WTC11 (cell line): ENCODE measurements at regions not wholly inside any gene's neighbourhood (a gene's known extent, or its start where the extent isn't known, plus 50 kb on each side); places are given as distances from the start of the nearest gene placed in this dataset.

Source experiments
- ATAC-seq: fragments of 200-7000 bp; cut with Tn5 transposase; 2 replicates; pipeline ENCODE4 v1.10.0; 2021; ENCODE audit warnings: mild to moderate bottlenecking, moderate library complexity
- CTCF ChIA-PET: fragments of 300-600 bp; sonication (Branson Sonifier 250); formaldehyde crosslinking; loops from one replicate; lab custom pipeline; 2021; ENCODE audit warnings: antibody characterized with exemption; lab: Charles Lee
- POLR2A ChIA-PET: fragments of 350-600 bp; sonication (Branson Sonifier 250); formaldehyde crosslinking; loops from one replicate; lab custom pipeline; 2021; ENCODE audit warnings: antibody characterized with exemption; lab: Charles Lee
- DNase-seq: peaks from one replicate; pipeline ENCODE4 v3.0.0; 2021; ENCODE audit warnings: low spot score
- H3K27ac Mint-ChIP-seq: 2 replicates; pipeline ENCODE4 v1.8.0; 2021; ENCODE audit warnings: mixed read lengths
- H3K27me3 Mint-ChIP-seq: 2 replicates; pipeline ENCODE4 v1.8.0; 2021; ENCODE audit warnings: low read depth, mild to moderate bottlenecking, moderate library complexity, mixed read lengths
- H3K36me3 Mint-ChIP-seq: 2 replicates; pipeline ENCODE4 v1.8.0; 2021; ENCODE audit warnings: mixed read lengths
- H3K4me1 Mint-ChIP-seq: 2 replicates; pipeline ENCODE4 v1.8.0; 2022; ENCODE audit warnings: mixed read lengths
- H3K4me3 Mint-ChIP-seq: 2 replicates; pipeline ENCODE4 v1.8.0; 2021; ENCODE audit warnings: mild to moderate bottlenecking, moderate library complexity, mixed read lengths
- H3K9me3 Mint-ChIP-seq: 2 replicates; pipeline ENCODE4 v1.8.0; 2021; ENCODE audit warnings: mixed read lengths
- ARID4B ChIP-seq: sonication (generic); formaldehyde crosslinking; IDR thresholded peaks from 2 replicates; pipeline ENCODE4 v1.8.0; 2023; ENCODE audit warnings: missing genetic modification reagents, mild to moderate bottlenecking, borderline replicate concordance
- FOXP4 ChIP-seq: sonication (generic); formaldehyde crosslinking; IDR thresholded peaks from 2 replicates; pipeline ENCODE4 v1.8.0; 2022; ENCODE audit warnings: mild to moderate bottlenecking, missing genetic modification reagents
- GTF2I ChIP-seq: fragments of 250-450 bp; sonication (Bioruptor Pico); conservative IDR thresholded peaks from 2 replicates; pipeline ENCODE4 v1.4.0; 2021; ENCODE audit warnings: mild to moderate bottlenecking
- JAZF1 ChIP-seq: fragments of 250-450 bp; sonication (Bioruptor Pico); IDR thresholded peaks from 2 replicates; pipeline ENCODE4 v1.9.0; 2021; ENCODE audit warnings: moderate library complexity, mild to moderate bottlenecking, inconsistent platforms
- MAX ChIP-seq: sonication (generic); formaldehyde crosslinking; IDR thresholded peaks from 2 replicates; pipeline ENCODE4 v1.8.0; 2022; ENCODE audit warnings: mild to moderate bottlenecking, missing genetic modification reagents
- NFATC4 ChIP-seq: fragments of 250-450 bp; sonication (Bioruptor Pico); IDR thresholded peaks from 2 replicates; pipeline ENCODE4 v1.9.0; 2021; ENCODE audit warnings: mild to moderate bottlenecking
- NR1H2 ChIP-seq: sonication (generic); formaldehyde crosslinking; IDR thresholded peaks from 2 replicates; pipeline ENCODE4 v1.9.0; 2021; ENCODE audit warnings: mild to moderate bottlenecking, moderate library complexity, missing genetic modification reagents
- NR3C1 ChIP-seq: sonication (generic); formaldehyde crosslinking; conservative IDR thresholded peaks from 2 replicates; pipeline ENCODE4 v1.8.1; 2023; ENCODE audit warnings: low read depth, mild to moderate bottlenecking, missing genetic modification reagents
- SMAD4 ChIP-seq: sonication (generic); formaldehyde crosslinking; IDR thresholded peaks from 2 replicates; pipeline ENCODE4 v1.8.0; 2022; ENCODE audit warnings: mild to moderate bottlenecking, missing genetic modification reagents
- TCF7 ChIP-seq: sonication (generic); formaldehyde crosslinking; IDR thresholded peaks from 2 replicates; pipeline ENCODE4 v1.8.0; 2022; ENCODE audit warnings: mild to moderate bottlenecking, low read depth, missing genetic modification reagents, moderate library complexity
- TEAD4 ChIP-seq: sonication (generic); formaldehyde crosslinking; IDR thresholded peaks from 2 replicates; pipeline ENCODE4 v1.8.0; 2022; ENCODE audit warnings: mild to moderate bottlenecking, missing genetic modification reagents
- USF2 ChIP-seq: sonication (generic); formaldehyde crosslinking; IDR thresholded peaks from 2 replicates; pipeline ENCODE4 v1.8.1; 2023; ENCODE audit warnings: mild to moderate bottlenecking, missing genetic modification reagents, moderate library complexity
- ZBTB43 ChIP-seq: sonication (generic); formaldehyde crosslinking; IDR thresholded peaks from 2 replicates; pipeline ENCODE4 v1.8.1; 2023; ENCODE audit warnings: mild to moderate bottlenecking, missing genetic modification reagents
- ZMAT4 ChIP-seq: fragments of 250-450 bp; sonication (Bioruptor Pico); IDR thresholded peaks from 2 replicates; pipeline ENCODE4 v1.9.0; 2021; ENCODE audit warnings: mild to moderate bottlenecking
- ZNF232 ChIP-seq: sonication (generic); formaldehyde crosslinking; IDR thresholded peaks from 2 replicates; pipeline ENCODE4 v1.8.0; 2022; ENCODE audit warnings: mild to moderate bottlenecking, missing genetic modification reagents
- ZNF263 ChIP-seq: sonication (generic); formaldehyde crosslinking; IDR thresholded peaks from 2 replicates; pipeline ENCODE4 v1.8.1; 2022; ENCODE audit warnings: low read depth, mild to moderate bottlenecking, moderate library complexity, missing genetic modification reagents
- ZNF317 ChIP-seq: sonication (generic); formaldehyde crosslinking; IDR thresholded peaks from 2 replicates; pipeline ENCODE4 v1.8.1; 2023; ENCODE audit warnings: low read depth, mild to moderate bottlenecking, moderate library complexity, missing genetic modification reagents, borderline replicate concordance
- TF ChIP-seq, protein P1 (sequence below): sonication (generic); formaldehyde crosslinking; IDR thresholded peaks from 2 replicates; pipeline ENCODE4 v1.8.1; 2022; ENCODE audit warnings: missing genetic modification reagents, borderline replicate concordance

DNA sequence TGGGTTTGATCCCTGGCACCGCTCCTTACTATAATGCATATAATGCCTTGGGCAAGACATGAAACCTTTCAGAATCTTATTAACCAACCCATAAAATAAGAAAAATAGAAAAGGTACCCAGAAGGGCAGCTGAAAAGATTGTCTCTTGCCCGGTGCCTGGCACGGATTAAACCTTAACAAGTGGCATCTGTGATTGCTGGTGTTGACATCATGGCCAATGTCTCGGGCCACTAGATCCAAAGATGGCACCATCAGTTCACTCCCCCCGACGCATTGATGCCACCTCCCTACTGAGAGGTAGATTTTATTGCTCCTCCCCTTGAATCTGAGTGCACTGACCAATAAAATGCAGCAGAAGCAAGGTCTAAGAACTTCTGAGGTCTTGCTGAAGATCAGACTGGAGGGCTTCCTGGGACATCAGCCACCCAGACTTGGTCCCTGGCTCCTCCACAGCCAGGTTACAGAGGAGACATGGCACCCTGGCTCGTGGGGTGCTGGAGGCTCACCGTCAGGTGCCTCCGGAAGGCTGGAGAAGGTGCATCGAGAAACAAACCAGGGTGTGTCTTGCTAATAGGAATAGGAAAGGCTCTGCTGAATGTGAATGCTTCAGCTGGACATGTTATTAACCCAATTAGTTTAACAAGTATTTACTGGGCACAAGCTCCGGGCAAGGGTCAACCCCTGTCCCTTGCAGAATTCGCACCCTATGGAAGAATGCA lies 80.0 kb upstream of the COL5A1 start:
- H3K4me1 Mint-ChIP-seq, result no peaks in the 10 kb centered on the region
- peaks cover 3% of the 10 kb centered on the region for H3K27me3 Mint-ChIP-seq
- H3K4me3 Mint-ChIP-seq, result no peak overlapping the region
- no peak for ATAC-seq
- no peak for TF ChIP-seq NR3C1
- TF ChIP-seq, protein P1, sequence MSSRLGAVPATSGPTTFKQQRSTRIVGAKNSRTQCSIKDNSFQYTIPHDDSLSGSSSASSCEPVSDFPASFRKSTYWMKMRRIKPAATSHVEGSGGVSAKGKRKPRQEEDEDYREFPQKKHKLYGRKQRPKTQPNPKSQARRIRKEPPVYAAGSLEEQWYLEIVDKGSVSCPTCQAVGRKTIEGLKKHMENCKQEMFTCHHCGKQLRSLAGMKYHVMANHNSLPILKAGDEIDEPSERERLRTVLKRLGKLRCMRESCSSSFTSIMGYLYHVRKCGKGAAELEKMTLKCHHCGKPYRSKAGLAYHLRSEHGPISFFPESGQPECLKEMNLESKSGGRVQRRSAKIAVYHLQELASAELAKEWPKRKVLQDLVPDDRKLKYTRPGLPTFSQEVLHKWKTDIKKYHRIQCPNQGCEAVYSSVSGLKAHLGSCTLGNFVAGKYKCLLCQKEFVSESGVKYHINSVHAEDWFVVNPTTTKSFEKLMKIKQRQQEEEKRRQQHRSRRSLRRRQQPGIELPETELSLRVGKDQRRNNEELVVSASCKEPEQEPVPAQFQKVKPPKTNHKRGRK (CRISPR knock-in tag), result no peak
- no peak for TF ChIP-seq MAX
- no peak for TF ChIP-seq GTF2I
- TF ChIP-seq ZNF232 (CRISPR knock-in tag), result no peak
- TF ChIP-seq USF2 (CRISPR knock-in tag), result no peak
- TF ChIP-seq ARID4B, result no peak
- no peak for TF ChIP-seq ZBTB43 (CRISPR knock-in tag)
- no peak for TF ChIP-seq ZNF263 (CRISPR knock-in tag)
- TF ChIP-seq JAZF1, result no peak
- no peak for TF ChIP-seq ZNF317 (CRISPR knock-in tag)
- TF ChIP-seq NFATC4 (CRISPR knock-in tag), result no peak
- TF ChIP-seq ZMAT4 (CRISPR knock-in tag), result no peak
- TF ChIP-seq FOXP4, result no peak
- TF ChIP-seq TCF7 (CRISPR knock-in tag), result no peak
- TF ChIP-seq SMAD4 (CRISPR knock-in tag), result no peak
- no peak for TF ChIP-seq TEAD4
- TF ChIP-seq NR1H2, result no peak
- ChIA-PET POLR2A (no interaction called here), CTCF (no interaction called here)
- no peak for DNase-seq
- peaks cover 24% of the 10 kb centered on the region for H3K9me3 Mint-ChIP-seq
- no peak overlapping the region for H3K27ac Mint-ChIP-seq
- 0 out of 2 replicates have a peak, but pooled peaks cover 7% of the 10 kb centered on the region for H3K36me3 Mint-ChIP-seq
